Tibial nerve (tissue), 4 donors: ENCODE measurements at regions not wholly inside any gene's neighbourhood (a gene's known extent, or its start where the extent isn't known, plus 50 kb on each side); places are given as distances from the start of the nearest gene placed in this dataset.

Experiments used
- DNase-seq, 2 donors: peaks; one replicate each; pipeline ENCODE4 v3.0.0-alpha.2; 2019; ENCODE audit warnings: low spot score in 2 of 2
- H3K27ac ChIP-seq, 4 donors: fragments of 200-600 bp; sonication (generic) in 3 of 4; one replicate each; pipeline ENCODE4 v1.5.1; 2017 to 2019; ENCODE audit warnings: mild to moderate bottlenecking in 1 of 4
- H3K27me3 ChIP-seq, 2 donors: fragments of 200-600 bp; sonication (generic) in 1 of 2; one replicate each; pipeline versions ENCODE4 v1.5.1 to v1.6.0; 2017 to 2019
- H3K36me3 ChIP-seq, 3 donors: fragments of 200-600 bp; sonication (generic); one replicate each; pipeline ENCODE4 v1.5.1; 2018 to 2019
- H3K4me1 ChIP-seq, 4 donors: fragments of 200-600 bp; sonication (generic) in 3 of 4; one replicate each; pipeline ENCODE4 v1.5.1; 2017 to 2019
- H3K4me3 ChIP-seq, 4 donors: fragments of 200-600 bp; sonication (generic) in 3 of 4; one replicate each; pipeline ENCODE4 v1.5.1; 2017 to 2019; ENCODE audit warnings: mild to moderate bottlenecking in 1 of 4, moderate library complexity in 1 of 4
- H3K9me3 ChIP-seq, 4 donors: fragments of 200-600 bp; sonication (generic) in 3 of 4; one replicate each; pipeline ENCODE4 v1.5.1; 2017 to 2019
- EP300 ChIP-seq, 2 donors: sonication (generic); formaldehyde crosslinking; IDR thresholded peaks; one replicate each; pipeline ENCODE4 v1.6.1; 2017; ENCODE audit warnings: antibody characterized with exemption in 2 of 2, mild to moderate bottlenecking in 1 of 2
- POLR2A ChIP-seq, 2 donors: fragments of 450-650 bp; IDR thresholded peaks; one replicate each; pipeline ENCODE4 v1.6.1; 2017; ENCODE audit warnings: antibody characterized with exemption in 2 of 2, mild to moderate bottlenecking in 2 of 2, moderate library complexity in 2 of 2
- WGBS, 2 donors: methylation state at CpG; one replicate each; pipeline ENCODE4 v1.1.5; 2018; 5-methylcytosine and 5-hydroxymethylcytosine counted together
- TF ChIP-seq, protein P1 (sequence below), 5 experiments: fragments of 200-600 bp in 3 of 5; fragments of 450-650 bp in 2 of 5; sonication (generic) in 3 of 5; IDR thresholded peaks; one replicate each; pipeline ENCODE4 v1.5.1; 2016 to 2019; ENCODE audit warnings: antibody characterized with exemption in 5 of 5, mild to moderate bottlenecking in 3 of 5, moderate library complexity in 2 of 5

DNA sequence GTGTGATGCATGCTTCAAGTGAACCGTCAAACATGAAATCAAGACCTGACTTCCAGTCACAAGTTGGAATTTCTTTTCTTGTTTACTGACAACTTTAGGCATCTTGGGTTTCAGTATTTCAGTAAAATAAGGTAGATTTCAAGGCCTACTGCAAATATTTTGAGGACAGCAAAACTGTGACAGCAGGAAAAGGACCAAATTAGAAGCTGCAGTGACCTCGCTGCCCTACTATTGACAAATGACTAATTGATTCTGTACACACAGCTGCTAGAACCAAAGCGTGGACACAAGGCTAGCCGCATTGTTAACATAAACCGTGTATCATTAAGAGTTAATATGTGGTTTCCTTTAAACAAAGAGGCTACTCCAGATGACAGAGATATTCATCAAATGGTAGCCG lies 105.7 kb upstream of the SEC61G start:
- Histone ChIP-seq H3K36me3 (no peaks in the 10 kb centered on the region), H3K27me3 (no peaks in the 10 kb centered on the region), H3K4me1 (no peaks in the 10 kb centered on the region), H3K9me3 (no peaks in the 10 kb centered on the region), H3K27ac (no peak overlapping the region), H3K4me3 (no peak overlapping the region)
- WGBS, 2 donors, result 53 to 54% methylated on average over 6 of the region's 6 CpGs
- no peak for DNase-seq
- TF ChIP-seq, protein P1, sequence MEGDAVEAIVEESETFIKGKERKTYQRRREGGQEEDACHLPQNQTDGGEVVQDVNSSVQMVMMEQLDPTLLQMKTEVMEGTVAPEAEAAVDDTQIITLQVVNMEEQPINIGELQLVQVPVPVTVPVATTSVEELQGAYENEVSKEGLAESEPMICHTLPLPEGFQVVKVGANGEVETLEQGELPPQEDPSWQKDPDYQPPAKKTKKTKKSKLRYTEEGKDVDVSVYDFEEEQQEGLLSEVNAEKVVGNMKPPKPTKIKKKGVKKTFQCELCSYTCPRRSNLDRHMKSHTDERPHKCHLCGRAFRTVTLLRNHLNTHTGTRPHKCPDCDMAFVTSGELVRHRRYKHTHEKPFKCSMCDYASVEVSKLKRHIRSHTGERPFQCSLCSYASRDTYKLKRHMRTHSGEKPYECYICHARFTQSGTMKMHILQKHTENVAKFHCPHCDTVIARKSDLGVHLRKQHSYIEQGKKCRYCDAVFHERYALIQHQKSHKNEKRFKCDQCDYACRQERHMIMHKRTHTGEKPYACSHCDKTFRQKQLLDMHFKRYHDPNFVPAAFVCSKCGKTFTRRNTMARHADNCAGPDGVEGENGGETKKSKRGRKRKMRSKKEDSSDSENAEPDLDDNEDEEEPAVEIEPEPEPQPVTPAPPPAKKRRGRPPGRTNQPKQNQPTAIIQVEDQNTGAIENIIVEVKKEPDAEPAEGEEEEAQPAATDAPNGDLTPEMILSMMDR (IDR thresholded peaks at IDR 0.05), result no peak
- TF ChIP-seq EP300 (IDR thresholded peaks at IDR 0.05) (no peak), POLR2A (IDR thresholded peaks at IDR 0.05) (no peak)

DNA sequence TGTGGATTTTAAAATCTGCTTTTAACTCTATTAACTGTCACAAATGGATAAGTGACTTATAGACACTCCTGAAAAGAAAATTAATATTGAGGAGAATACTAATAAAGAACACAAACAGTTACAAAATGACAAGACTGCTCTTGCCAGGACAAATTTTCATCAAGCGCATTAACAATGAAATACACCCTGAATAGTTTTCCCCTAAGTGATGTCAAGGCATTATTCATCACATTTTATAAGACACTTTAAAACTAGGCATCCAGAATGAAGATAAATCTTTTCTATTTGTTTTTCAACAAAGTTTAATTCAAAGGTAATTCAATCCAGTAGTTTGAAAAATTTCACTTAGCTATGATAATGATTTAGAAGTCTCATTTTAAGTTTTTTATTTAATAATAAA lies 110.5 kb upstream of the SEC61G start:
- DNase-seq, result no peak
- TF ChIP-seq, protein P1 (IDR thresholded peaks at IDR 0.05), result no peak
- TF ChIP-seq EP300 (IDR thresholded peaks at IDR 0.05), result no peak
- no peak for TF ChIP-seq POLR2A (IDR thresholded peaks at IDR 0.05)
- 91 to 97% methylated on average over 1 of the region's 1 CpG for WGBS, 2 donors
- Histone ChIP-seq H3K9me3 (no peaks in the 10 kb centered on the region), H3K4me1 (no peaks in the 10 kb centered on the region), H3K36me3 (no peaks in the 10 kb centered on the region), H3K4me3 (no peak overlapping the region), H3K27ac (no peak overlapping the region), H3K27me3 (no peaks in the 10 kb centered on the region)

DNA sequence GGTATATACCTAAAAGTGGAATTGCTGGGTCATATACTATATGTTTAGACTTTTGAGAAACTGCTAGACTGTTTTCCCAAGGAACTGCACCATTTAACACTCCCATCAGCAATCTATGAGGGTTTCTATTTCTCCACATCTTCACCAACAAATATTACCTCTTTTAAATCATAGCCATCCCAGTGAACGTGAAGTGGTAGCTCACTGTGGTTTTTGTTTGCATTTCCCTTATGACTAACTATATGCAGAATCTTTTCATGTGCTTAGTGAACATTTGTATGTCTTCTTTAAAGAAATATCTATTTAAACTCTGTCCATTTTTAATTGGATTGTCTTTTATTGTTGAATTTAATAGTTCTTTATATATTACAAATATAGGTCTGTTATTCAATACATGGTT lies 115.8 kb upstream of the SEC61G start:
- no peaks in the 10 kb centered on the region for H3K4me1 ChIP-seq
- H3K36me3 ChIP-seq, result no peaks in the 10 kb centered on the region
- no peak overlapping the region for H3K4me3 ChIP-seq
- no peaks in the 10 kb centered on the region for H3K9me3 ChIP-seq
- TF ChIP-seq EP300 (IDR thresholded peaks at IDR 0.05) (no peak), POLR2A (IDR thresholded peaks at IDR 0.05) (no peak)
- TF ChIP-seq, protein P1 (IDR thresholded peaks at IDR 0.05), result no peak
- DNase-seq, result no peak
- no peak overlapping the region for H3K27ac ChIP-seq
- H3K27me3 ChIP-seq, result no peaks in the 10 kb centered on the region
- 40 to 48% methylated on average over 1 of the region's 1 CpG for WGBS, 2 donors

DNA sequence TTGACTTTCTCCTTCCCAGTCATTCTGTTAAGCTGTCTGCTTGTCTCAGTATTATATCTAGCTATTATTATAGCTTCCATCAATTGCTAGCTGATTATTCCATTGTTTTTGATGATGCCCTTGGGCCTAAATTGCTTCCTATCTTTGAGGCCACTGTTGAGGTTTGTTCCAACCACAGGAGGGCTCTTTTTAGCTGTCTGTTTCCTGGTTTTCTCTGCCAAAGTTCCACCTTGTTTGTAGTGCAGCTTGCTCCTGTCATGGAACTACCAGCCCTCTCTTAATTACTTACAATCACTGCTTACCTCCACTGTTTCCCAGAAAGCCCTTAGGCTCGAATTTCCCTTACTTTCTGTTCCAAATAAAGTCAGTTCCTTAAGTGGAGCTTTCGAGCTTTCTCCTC lies 118.7 kb upstream of the SEC61G start:
- Histone ChIP-seq H3K36me3 (no peaks in the 10 kb centered on the region), H3K27ac (no peak overlapping the region), H3K4me3 (no peak overlapping the region), H3K9me3 (no peaks in the 10 kb centered on the region), H3K4me1 (peaks cover 0 to 7% (median 0%) of the 10 kb centered on the region in 4 donors), H3K27me3 (no peaks in the 10 kb centered on the region)
- no peak for DNase-seq
- TF ChIP-seq, protein P1 (IDR thresholded peaks at IDR 0.05), result no peak
- TF ChIP-seq EP300 (IDR thresholded peaks at IDR 0.05) (no peak), POLR2A (IDR thresholded peaks at IDR 0.05) (no peak)
- 71 to 82% methylated on average over 2 of the region's 2 CpGs for WGBS, 2 donors

DNA sequence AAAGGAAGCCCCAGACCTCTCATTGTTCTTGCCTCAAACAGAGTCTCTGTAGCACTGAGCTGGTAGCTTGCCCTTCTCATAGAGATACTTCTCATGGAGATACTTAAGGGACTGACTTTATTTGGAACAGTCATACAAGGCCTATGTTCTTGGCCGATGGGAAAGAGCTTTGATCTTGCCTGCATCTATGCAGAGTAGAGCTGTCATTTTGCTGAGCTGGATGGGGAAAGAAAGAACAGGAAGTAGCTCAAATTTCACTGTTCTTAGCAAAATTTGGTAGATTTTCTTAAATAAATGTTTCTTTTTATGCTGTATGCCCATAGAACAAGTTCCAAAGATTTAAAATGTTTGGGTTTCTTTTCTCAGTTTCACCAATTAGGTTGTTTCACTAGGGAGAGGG lies 119.3 kb upstream of the SEC61G start:
- WGBS, 2 donors, result 39 to 55% methylated on average over 1 of the region's 1 CpG
- Histone ChIP-seq H3K4me1 (peaks cover 0 to 9% (median 0%) of the 10 kb centered on the region in 4 donors), H3K36me3 (no peaks in the 10 kb centered on the region), H3K27me3 (no peaks in the 10 kb centered on the region), H3K4me3 (no peak overlapping the region), H3K27ac (no peak overlapping the region), H3K9me3 (no peaks in the 10 kb centered on the region)
- DNase-seq, result no peak
- TF ChIP-seq EP300 (IDR thresholded peaks at IDR 0.05) (no peak), POLR2A (IDR thresholded peaks at IDR 0.05) (no peak)
- TF ChIP-seq, protein P1 (IDR thresholded peaks at IDR 0.05), result no peak
